Right renal cortex interstitium (tissue), 3 donors: ENCODE measurements at regions not wholly inside any gene's neighbourhood (a gene's known extent, or its start where the extent isn't known, plus 50 kb on each side); places are given as distances from the start of the nearest gene placed in this dataset.

Experiments
- DNase-seq, 3 donors: peaks; one replicate each; pipeline ENCODE4 v3.0.0-alpha.2; 2013; ENCODE audit warnings: low read depth in 3 of 3, low spot score in 2 of 3

DNA sequence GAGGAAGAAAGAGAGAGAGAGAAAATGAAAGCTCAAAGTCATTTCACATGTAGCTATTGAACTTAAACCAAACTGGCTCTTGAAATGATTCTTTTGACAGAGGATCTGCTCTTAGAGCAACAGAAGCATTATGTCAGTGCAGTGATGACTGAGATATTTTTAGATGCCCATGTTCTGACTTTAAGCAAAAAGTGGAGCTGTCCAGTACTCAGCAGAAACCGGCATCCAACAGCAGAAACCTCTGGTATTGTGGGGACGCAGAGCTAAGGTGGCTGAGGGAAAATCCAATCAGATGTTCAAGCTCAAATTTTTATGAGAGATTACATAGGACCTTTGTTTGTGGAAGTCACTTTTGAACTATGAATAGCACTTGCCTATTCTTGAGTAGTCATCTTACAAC is 69.8 kb upstream of the ANKFN1 start:
- DNase-seq = no peak

DNA sequence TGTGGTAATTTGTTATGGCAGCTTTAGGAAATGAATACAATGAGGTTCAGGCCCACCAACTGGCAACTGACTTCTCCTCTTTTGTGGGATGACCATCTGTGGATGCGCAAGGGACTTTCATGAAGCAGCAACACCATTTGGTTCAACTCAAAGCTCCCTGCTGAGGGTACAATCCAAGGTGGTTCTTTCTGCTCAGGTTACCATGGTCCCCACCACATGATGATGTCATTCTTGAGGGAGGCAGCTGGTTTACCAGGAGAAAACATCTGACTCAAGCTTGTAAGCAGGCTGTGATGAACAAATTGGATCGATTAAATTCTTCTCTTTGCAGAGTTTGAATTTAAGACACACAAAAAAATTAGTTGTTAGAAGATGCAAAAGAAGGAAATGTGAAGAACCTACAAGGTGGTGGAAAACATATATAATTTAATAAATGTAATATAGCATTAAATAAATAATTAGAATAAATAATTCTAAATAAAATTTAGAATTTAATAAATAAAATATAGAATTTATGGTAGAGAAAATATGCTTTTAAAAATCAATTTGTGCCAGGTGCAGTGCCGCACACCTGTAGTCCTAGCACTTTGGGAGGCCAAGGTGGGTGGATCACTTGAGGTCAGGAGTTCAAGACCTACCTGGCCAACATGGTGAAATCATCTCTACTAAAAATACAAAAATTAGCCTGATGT is 67.6 kb upstream of the ANKFN1 start:
- DNase-seq = no peak

DNA sequence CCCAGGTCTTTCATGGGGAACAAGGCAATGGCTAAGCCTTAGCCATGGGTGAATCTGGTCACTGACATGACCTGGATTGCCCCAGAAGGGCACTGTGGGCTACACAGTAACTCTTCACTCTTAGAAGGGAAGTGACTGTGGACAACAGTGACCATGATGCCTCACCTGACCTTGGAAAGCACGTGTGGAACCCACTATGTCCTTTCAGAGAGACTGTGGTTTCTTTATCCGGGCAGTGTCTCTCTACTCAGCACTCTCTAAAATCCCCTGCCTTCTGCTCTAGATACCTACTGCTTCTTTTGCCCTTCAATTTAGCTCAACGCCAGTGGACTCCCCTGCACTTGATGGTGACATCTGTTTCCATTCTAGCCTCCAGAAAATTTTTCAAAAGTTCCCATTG is 66.1 kb upstream of the ANKFN1 start:
- DNase-seq = no peak

DNA sequence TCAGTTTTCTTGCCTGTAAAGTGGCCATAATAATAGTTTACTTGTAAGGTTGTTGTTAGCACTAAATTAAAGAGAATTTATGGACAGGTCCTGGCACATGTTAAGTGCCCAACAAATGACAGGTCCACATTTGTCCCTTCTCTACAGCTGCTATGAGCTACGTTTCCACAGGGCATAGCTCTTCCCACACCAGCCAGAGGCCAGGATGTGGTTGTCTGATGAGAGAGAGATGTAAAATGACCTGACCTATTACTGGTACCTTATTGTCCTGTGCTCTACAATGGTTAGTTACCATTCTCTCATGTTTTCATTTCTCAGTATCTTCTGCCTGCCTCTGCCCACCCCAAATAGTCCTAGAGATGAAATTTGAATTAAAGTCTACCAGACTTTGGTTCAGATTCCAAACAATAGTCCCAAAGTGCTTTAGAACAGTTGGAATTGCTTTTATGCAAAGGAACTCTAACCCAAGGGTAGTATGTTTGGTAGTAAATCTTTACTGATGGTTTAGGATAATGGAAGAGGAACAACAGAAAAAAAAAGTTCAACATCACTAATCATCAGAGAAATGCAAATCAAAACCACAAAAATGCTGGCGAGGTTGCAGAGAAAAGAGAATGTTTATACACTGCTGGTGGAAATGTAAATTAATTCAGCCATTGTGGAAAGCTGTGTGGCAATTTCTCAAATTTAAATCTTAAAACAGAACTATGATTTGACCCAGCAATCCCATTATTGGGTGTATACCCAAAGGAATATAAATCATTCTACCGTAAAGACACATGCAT is 57.1 kb upstream of the ANKFN1 start:
- DNase-seq = no peak

DNA sequence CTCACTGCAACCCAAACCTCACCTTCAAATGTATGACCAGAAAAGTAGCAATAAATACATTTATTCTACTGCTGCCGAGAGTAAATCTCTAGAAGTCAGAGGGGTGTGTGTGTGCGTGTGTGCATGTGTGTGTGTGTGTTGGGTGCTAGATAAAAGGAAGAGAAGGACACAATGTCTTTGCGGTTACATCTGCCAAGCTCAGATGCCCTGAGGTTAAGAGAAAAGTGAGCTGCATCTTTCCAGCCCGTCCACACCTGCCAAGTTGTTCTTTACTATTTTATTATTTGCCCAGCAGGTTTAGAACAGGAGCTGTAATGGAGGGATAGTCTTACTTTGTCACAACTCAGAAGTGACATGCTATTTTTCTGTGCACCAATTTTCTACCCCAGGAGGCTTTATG is 54.5 kb upstream of the ANKFN1 start:
- no peak for DNase-seq

DNA sequence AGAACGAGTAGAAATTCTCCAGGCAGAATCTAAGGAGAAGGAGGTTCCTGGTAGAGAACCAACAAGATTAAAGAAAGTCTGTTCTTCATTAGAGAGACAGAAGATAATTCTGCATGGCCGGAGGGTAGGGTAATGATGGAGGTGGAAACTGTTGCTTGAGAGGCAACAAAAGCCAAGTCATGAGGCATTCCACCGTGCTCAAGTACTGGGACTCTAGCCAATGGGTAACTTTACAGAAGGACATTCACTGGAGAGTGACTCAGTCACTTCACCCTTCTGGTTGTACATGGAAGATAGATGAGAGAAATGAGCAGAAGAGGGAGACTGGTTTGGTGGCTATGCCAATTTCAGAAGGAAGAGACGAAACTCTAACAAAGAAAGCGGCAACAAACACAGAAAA is 53.6 kb upstream of the ANKFN1 start:
- no peak for DNase-seq
